H1 (cell line): ENCODE measurements at regions not wholly inside any gene's neighbourhood (a gene's known extent, or its start where the extent isn't known, plus 50 kb on each side); places are given as distances from the start of the nearest gene placed in this dataset.

Experiments used
- ASH2L ChIP-seq: fragments of 200-600, 300-600 bp; sonication (generic); IDR thresholded peaks from one replicate; pipeline ENCODE4 v1.7.1; 2017; ENCODE audit warnings: low read length
- CBX8 ChIP-seq: fragments of 300-800, 300-1000 bp; sonication (generic); IDR thresholded peaks from 2 replicates; pipeline ENCODE4 v1.7.1; 2016; ENCODE audit warnings: low read depth, low read length, borderline replicate concordance
- CHD1 ChIP-seq: IDR thresholded peaks from 2 replicates; pipeline ENCODE4 v1.6.1; 2012; ENCODE audit warnings: low read depth, low read length, improper control_type of control experiment
- NANOG ChIP-seq: IDR thresholded peaks from 2 replicates; pipeline ENCODE4 v1.6.1; 2011; ENCODE audit warnings: low read length, low read depth, mild to moderate bottlenecking, inconsistent platforms; ENCODE audit not compliant: insufficient read depth, poor library complexity, severe bottlenecking
- RNF2 ChIP-seq: fragments of 200-900, 300-1000 bp; sonication (generic); IDR thresholded peaks from 2 replicates; pipeline ENCODE4 v1.7.1; 2016; ENCODE audit warnings: borderline replicate concordance, low read depth, mild to moderate bottlenecking, antibody characterized with exemption, low read length; ENCODE audit not compliant: poor library complexity, severe bottlenecking; ENCODE audit errors: missing control alignments
- SIRT6 ChIP-seq: IDR thresholded peaks from one replicate; pipeline ENCODE4 v1.7.1; 2012; ENCODE audit warnings: low read length, inconsistent platforms
- SUZ12 ChIP-seq: fragments of 200-600 bp; sonication (generic); IDR thresholded peaks from 2 replicates; pipeline ENCODE4 v1.6.1; 2012; ENCODE audit warnings: mild to moderate bottlenecking, inconsistent platforms, low read length, moderate library complexity, mixed read lengths
- TBP ChIP-seq: IDR thresholded peaks from 2 replicates; pipeline ENCODE4 v1.6.1; 2011; ENCODE audit warnings: low read depth, low read length, improper control_type of control experiment
- TEAD4 ChIP-seq: IDR thresholded peaks from 2 replicates; pipeline ENCODE4 v1.6.1; 2012; ENCODE audit warnings: low read depth, low read length, inconsistent platforms, mixed read lengths
- TF ChIP-seq, protein P1 (sequence below): fragments of 300-600 bp; sonication (generic); IDR thresholded peaks from 2 replicates; pipeline ENCODE4 v1.7.1; 2012; ENCODE audit warnings: low read length, moderate library complexity, mild to moderate bottlenecking, inconsistent platforms; ENCODE audit not compliant: insufficient replicate concordance

DNA sequence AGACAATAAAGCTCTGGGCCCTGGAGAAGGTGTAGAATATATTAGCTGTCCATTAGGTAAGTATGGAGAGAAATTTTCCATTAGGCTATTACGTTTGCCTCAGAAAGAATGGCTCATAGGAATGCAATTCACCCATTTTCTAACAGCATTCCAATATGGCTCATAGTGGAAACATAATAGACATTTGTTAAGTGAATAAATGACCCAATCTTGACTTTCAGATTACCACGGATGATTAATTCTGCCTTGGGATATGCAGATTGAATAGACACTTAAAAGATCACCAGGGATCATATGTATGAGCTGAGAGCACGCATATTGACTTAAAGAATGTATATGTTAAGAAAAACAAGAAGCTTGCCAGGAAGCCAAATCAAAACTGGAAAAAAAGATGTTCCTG lies 209.1 kb upstream of the CDYL start (continued):
- TF ChIP-seq, protein P1, sequence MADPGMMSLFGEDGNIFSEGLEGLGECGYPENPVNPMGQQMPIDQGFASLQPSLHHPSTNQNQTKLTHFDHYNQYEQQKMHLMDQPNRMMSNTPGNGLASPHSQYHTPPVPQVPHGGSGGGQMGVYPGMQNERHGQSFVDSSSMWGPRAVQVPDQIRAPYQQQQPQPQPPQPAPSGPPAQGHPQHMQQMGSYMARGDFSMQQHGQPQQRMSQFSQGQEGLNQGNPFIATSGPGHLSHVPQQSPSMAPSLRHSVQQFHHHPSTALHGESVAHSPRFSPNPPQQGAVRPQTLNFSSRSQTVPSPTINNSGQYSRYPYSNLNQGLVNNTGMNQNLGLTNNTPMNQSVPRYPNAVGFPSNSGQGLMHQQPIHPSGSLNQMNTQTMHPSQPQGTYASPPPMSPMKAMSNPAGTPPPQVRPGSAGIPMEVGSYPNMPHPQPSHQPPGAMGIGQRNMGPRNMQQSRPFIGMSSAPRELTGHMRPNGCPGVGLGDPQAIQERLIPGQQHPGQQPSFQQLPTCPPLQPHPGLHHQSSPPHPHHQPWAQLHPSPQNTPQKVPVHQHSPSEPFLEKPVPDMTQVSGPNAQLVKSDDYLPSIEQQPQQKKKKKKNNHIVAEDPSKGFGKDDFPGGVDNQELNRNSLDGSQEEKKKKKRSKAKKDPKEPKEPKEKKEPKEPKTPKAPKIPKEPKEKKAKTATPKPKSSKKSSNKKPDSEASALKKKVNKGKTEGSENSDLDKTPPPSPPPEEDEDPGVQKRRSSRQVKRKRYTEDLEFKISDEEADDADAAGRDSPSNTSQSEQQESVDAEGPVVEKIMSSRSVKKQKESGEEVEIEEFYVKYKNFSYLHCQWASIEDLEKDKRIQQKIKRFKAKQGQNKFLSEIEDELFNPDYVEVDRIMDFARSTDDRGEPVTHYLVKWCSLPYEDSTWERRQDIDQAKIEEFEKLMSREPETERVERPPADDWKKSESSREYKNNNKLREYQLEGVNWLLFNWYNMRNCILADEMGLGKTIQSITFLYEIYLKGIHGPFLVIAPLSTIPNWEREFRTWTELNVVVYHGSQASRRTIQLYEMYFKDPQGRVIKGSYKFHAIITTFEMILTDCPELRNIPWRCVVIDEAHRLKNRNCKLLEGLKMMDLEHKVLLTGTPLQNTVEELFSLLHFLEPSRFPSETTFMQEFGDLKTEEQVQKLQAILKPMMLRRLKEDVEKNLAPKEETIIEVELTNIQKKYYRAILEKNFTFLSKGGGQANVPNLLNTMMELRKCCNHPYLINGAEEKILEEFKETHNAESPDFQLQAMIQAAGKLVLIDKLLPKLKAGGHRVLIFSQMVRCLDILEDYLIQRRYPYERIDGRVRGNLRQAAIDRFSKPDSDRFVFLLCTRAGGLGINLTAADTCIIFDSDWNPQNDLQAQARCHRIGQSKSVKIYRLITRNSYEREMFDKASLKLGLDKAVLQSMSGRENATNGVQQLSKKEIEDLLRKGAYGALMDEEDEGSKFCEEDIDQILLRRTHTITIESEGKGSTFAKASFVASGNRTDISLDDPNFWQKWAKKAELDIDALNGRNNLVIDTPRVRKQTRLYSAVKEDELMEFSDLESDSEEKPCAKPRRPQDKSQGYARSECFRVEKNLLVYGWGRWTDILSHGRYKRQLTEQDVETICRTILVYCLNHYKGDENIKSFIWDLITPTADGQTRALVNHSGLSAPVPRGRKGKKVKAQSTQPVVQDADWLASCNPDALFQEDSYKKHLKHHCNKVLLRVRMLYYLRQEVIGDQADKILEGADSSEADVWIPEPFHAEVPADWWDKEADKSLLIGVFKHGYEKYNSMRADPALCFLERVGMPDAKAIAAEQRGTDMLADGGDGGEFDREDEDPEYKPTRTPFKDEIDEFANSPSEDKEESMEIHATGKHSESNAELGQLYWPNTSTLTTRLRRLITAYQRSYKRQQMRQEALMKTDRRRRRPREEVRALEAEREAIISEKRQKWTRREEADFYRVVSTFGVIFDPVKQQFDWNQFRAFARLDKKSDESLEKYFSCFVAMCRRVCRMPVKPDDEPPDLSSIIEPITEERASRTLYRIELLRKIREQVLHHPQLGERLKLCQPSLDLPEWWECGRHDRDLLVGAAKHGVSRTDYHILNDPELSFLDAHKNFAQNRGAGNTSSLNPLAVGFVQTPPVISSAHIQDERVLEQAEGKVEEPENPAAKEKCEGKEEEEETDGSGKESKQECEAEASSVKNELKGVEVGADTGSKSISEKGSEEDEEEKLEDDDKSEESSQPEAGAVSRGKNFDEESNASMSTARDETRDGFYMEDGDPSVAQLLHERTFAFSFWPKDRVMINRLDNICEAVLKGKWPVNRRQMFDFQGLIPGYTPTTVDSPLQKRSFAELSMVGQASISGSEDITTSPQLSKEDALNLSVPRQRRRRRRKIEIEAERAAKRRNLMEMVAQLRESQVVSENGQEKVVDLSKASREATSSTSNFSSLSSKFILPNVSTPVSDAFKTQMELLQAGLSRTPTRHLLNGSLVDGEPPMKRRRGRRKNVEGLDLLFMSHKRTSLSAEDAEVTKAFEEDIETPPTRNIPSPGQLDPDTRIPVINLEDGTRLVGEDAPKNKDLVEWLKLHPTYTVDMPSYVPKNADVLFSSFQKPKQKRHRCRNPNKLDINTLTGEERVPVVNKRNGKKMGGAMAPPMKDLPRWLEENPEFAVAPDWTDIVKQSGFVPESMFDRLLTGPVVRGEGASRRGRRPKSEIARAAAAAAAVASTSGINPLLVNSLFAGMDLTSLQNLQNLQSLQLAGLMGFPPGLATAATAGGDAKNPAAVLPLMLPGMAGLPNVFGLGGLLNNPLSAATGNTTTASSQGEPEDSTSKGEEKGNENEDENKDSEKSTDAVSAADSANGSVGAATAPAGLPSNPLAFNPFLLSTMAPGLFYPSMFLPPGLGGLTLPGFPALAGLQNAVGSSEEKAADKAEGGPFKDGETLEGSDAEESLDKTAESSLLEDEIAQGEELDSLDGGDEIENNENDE: no peak
- TF ChIP-seq RNF2: no peak
- no peak for TF ChIP-seq TBP
- TF ChIP-seq ASH2L: no peak
- no peak for TF ChIP-seq SIRT6
- TF ChIP-seq NANOG: no peak
- no peak for TF ChIP-seq TEAD4
- no peak for TF ChIP-seq CHD1
- no peak for TF ChIP-seq CBX8
- TF ChIP-seq SUZ12: no peak
